ENCODE measurements at regions not wholly inside any gene's neighbourhood (a gene's known extent, or its start where the extent isn't known, plus 50 kb on each side); places are given as distances from the start of the nearest gene placed in this dataset.

DNA sequence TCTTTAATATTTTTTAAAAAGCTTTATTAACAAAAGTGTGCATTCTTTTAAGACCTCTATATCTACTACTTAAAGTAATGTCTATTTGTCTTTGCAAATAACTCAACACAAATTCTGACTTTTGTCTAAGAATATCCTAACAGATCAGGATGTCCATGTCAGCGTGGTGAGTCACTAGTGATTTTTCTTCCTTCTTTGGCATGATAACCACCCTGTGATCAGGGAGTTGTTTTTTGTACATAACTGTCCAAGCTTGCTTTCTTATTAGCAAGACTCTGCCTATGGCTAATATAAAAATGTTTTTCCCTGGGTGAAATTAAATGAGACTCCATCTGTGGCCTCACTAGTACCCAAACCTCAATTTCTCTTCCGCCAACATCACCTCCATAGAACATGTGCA is 688.9 kb upstream of the ADGRL2 start:
- TF ChIP-seq, protein P1, sequence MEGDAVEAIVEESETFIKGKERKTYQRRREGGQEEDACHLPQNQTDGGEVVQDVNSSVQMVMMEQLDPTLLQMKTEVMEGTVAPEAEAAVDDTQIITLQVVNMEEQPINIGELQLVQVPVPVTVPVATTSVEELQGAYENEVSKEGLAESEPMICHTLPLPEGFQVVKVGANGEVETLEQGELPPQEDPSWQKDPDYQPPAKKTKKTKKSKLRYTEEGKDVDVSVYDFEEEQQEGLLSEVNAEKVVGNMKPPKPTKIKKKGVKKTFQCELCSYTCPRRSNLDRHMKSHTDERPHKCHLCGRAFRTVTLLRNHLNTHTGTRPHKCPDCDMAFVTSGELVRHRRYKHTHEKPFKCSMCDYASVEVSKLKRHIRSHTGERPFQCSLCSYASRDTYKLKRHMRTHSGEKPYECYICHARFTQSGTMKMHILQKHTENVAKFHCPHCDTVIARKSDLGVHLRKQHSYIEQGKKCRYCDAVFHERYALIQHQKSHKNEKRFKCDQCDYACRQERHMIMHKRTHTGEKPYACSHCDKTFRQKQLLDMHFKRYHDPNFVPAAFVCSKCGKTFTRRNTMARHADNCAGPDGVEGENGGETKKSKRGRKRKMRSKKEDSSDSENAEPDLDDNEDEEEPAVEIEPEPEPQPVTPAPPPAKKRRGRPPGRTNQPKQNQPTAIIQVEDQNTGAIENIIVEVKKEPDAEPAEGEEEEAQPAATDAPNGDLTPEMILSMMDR (IDR thresholded peaks at IDR 0.05): no peak
- TF ChIP-seq, protein P2, sequence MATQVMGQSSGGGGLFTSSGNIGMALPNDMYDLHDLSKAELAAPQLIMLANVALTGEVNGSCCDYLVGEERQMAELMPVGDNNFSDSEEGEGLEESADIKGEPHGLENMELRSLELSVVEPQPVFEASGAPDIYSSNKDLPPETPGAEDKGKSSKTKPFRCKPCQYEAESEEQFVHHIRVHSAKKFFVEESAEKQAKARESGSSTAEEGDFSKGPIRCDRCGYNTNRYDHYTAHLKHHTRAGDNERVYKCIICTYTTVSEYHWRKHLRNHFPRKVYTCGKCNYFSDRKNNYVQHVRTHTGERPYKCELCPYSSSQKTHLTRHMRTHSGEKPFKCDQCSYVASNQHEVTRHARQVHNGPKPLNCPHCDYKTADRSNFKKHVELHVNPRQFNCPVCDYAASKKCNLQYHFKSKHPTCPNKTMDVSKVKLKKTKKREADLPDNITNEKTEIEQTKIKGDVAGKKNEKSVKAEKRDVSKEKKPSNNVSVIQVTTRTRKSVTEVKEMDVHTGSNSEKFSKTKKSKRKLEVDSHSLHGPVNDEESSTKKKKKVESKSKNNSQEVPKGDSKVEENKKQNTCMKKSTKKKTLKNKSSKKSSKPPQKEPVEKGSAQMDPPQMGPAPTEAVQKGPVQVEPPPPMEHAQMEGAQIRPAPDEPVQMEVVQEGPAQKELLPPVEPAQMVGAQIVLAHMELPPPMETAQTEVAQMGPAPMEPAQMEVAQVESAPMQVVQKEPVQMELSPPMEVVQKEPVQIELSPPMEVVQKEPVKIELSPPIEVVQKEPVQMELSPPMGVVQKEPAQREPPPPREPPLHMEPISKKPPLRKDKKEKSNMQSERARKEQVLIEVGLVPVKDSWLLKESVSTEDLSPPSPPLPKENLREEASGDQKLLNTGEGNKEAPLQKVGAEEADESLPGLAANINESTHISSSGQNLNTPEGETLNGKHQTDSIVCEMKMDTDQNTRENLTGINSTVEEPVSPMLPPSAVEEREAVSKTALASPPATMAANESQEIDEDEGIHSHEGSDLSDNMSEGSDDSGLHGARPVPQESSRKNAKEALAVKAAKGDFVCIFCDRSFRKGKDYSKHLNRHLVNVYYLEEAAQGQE (IDR thresholded peaks at IDR 0.05; ENCODE audit: insufficient read depth in 1 of 2, low read depth in 2 of 2, low read length in 1 of 2): no peak
- TF ChIP-seq POLR2AphosphoS5 (IDR thresholded peaks at IDR 0.05; ENCODE audit: low read depth, low read length) (no peak), SIN3A (IDR thresholded peaks at IDR 0.05; ENCODE audit: borderline replicate concordance, insufficient read depth, low read depth, low read length) (no peak), TCF7L2 (IDR thresholded peaks at IDR 0.05; ENCODE audit: low read depth, low read length) (no peak)

Data from Panc1 (cell line).